IPS-18c (cell line): ENCODE measurements at regions not wholly inside any gene's neighbourhood (a gene's known extent, or its start where the extent isn't known, plus 50 kb on each side); places are given as distances from the start of the nearest gene placed in this dataset.

ENCODE experiments used
- H3K4me3 ChIP-seq: 2 replicates; pipeline ENCODE4 v1.7.0; 2013; ENCODE audit warnings: low read depth, mild to moderate bottlenecking, low read length, moderate library complexity; ENCODE audit not compliant: insufficient read depth
- H3K9me3 ChIP-seq: one replicate; pipeline ENCODE4 v1.6.1; 2013; ENCODE audit warnings: mild to moderate bottlenecking, low read length, moderate library complexity; ENCODE audit not compliant: control insufficient read depth, insufficient read depth

GRCh38 chr2:20137131-20137571 is 85.7 kb upstream of the LAPTM4A start:
- no peaks in the 10 kb centered on the region for H3K9me3 ChIP-seq
- H3K4me3 ChIP-seq, result no peak overlapping the region

DNA sequence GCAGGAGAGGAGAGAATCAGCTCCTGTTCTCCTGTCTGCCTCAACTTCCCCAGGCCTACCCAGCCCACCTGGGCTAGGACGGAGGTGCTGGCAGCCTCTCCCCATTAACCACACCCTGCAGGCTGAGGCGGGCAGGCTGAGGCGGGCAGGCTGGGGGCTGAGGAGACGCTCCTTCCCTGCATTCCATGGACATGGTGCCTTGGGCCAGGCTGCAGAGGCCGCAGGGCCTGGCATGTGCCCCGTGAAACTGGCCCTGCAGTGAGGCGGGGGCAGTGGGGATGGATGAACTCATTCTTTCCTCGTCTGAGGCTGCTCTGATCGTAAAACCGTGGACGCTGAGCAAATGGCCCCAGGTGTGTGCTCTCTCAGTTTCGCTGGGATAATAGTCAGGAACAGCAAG is 84.7 kb upstream of the LAPTM4A start:
- Histone ChIP-seq H3K9me3 (no peaks in the 10 kb centered on the region), H3K4me3 (no peak overlapping the region)

GRCh38 chr2:20135631-20136050 is 84.2 kb upstream of the LAPTM4A start:
- Histone ChIP-seq H3K9me3 (no peaks in the 10 kb centered on the region), H3K4me3 (no peak overlapping the region)

GRCh38 chr2:20132990-20133535 is 81.6 kb upstream of the LAPTM4A start:
- H3K9me3 ChIP-seq, result no peaks in the 10 kb centered on the region
- H3K4me3 ChIP-seq, result no peak overlapping the region

DNA sequence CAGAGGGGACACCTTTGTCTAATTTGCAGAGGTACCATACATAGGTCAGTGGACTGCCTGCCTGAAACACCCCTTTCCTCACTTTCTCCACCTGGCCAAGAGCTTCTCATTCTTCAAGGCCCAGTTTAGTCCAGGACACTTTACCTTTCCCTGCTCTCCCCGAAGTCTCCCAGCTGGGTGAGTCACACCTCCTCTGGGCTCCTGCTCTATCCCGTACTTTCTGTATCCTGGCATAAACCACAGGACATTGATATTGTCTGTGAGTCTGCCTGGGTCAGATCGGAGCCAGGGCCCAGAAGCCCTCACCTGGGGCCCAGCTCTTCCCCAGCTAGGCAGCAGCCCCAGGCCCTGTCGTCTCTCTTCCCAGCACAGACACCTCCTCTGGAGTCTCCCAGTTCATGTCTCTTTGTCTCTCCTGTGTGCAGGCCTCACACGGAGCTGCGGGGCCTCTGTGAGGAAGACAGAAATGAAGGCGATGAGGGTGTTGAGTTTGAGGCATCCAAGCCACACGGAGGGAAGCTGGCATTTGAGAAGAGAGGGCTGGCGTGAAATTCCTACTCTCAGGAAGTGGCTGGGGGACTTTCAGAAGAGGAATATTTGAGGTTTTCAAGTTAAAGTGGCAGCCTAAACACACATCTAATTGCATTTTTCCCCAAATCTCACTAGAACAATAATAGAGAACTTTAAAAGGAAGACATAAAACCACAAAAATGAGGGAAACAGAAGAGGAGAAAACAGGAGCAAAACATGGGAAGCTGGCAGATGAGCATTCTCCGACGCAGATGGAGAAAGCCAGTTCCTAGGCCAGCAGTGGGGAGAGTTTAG is 79.6 kb upstream of the LAPTM4A start:
- Histone ChIP-seq H3K4me3 (no peak overlapping the region), H3K9me3 (no peaks in the 10 kb centered on the region)

DNA sequence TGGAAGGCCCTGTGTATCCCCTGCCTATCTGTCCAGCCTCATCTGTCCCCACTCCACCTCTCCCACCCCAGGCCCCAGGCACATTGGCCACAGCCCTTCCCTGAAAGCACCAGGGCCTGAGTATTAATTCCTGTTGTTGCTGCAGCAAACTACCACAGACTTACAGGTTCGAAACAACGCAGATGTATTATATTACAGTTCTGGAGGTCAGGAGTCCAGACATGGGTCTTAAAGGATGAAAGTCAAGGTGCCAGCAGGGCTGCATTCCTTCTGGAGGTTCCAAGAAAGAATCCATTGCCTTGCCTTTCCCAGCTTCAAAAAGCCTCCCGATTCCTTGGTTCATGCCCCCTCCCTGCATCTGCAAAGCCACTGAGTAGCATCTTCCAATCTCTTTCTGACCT is 78.7 kb upstream of the LAPTM4A start:
- Histone ChIP-seq H3K9me3 (no peaks in the 10 kb centered on the region), H3K4me3 (no peak overlapping the region)

DNA sequence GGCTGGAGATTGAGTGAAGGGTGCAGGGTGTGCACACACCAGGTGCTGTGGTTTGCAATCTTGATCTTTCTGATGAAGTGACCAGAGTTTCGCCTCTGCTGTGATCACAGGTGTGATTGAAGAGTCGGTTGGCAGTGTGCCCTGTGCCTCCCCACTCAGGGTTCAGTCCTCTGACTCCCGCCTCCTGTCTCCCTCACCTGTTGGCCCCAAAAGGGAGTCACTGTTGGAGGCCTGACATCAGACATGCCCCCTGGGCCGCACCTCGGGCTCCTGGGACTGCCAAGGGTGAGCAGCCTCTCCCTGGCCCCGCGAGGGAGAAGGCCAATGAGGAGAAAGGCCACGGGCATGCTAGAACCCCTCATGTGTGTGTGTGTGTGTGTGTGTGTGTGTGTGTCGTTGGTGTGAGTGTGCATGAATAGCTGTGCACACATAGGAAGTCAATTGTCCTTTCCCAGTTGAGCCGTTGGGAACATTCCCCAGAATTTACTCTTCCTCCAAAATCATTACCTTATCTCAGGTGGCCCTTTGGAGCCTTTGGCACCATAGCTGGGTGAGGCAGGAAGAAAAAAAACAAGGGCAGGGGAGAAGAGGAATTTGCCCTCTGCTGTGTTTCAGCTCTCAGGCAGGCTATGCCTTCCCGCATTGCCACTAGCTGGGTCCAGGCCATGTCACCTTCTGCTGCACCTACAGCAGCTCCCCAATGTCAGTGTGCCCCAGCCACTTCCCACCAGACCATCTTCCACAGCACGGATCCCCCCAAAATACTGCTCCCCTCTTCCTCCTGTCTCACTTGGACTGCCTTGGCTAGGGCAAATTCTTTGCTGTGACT is 78.1 kb upstream of the LAPTM4A start:
- H3K4me3 ChIP-seq, result no peak overlapping the region
- no peaks in the 10 kb centered on the region for H3K9me3 ChIP-seq

DNA sequence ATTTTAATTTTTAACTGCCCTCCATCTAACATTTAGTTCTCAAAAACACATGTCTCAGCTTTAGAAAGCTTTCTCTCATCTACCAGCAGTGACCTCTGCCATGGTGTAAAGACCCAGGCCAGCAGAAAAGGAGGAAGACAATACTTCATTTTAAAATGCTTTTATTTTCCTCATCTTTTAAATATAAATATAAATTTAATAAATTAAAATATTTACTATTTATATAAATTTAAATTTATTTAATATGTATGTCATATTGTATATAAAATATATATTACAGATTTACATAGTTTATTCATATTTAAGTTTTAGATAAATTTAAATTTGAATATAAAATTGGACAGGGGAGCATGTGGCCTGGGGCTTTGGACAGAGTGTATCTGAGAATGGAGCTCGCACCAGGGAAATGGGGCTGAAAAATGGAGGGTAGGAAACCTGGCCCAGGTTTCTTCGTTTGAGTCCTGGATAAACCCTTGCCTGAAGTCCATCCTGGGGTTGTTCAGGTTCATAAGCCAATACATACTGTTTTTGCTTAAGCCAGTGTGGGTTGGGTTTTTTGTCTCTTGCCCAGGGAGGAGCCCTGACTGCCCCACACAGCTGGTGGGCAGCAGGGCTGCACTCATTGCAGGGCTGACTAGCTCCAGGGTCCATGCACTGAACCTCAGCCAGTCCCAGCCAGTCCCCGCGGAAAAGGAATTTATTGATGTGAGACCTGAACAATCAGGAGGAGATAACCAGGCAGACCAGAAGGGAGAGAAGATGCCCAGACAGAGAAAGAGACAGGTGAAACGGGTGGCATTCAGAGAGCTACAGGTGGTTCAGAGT is 77.3 kb upstream of the LAPTM4A start:
- Histone ChIP-seq H3K9me3 (no peaks in the 10 kb centered on the region), H3K4me3 (no peak overlapping the region)

DNA sequence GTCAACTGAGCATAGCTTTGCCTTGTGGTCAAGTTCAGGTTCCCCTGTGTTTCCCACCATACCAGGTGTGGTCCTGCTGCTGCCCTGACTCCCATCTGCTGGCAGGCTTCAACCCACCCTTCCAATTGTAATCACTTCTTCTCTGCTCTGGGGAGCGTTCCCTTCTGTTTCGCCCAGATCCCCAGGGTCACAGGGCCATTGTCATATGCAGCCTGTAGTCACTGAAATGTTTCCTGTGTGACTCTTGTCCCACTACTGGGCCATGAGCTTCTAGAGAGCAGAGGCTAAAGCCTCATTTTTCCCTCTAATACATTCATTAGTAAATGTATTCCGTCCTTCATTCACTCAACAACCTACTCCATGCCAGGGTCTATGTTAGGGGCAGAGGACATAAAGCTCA is 75.0 kb upstream of the LAPTM4A start:
- H3K9me3 ChIP-seq, result no peaks in the 10 kb centered on the region
- H3K4me3 ChIP-seq, result no peak overlapping the region

DNA sequence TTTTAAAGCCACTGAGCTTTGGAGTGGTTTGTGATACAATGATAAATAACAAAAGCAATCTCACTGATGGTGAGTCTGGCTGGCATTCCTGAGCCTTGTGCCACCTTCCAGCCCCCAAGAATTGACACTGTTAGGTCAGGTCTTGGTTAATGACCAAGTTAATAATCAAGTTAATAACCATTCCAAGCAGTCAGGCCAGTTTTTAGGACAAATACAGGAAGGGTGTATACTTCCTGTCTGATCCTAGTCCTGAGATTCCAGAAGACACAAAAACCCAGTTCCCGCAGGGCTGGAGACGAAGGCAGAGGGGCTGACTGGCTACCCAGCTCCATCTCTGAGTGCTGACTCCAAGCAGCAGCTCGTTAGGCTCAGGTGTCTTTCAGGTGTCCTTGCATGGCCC is 74.6 kb upstream of the LAPTM4A start:
- Histone ChIP-seq H3K4me3 (no peak overlapping the region), H3K9me3 (peaks cover 1% of the 10 kb centered on the region)

- H3K9me3 ChIP-seq, result peaks cover 2% of the 10 kb centered on the region
- no peak overlapping the region for H3K4me3 ChIP-seq
Measured at GRCh38 chr2:20125616-20126015, 74.2 kb upstream of the LAPTM4A start.

- H3K4me3 ChIP-seq, result no peak overlapping the region
- H3K9me3 ChIP-seq, result peaks cover 2% of the 10 kb centered on the region
Measured at GRCh38 chr2:20125164-20125563, 73.7 kb upstream of the LAPTM4A start.

GRCh38 chr2:20123871-20124594 is 72.6 kb upstream of the LAPTM4A start:
- Histone ChIP-seq H3K4me3 (no peak overlapping the region), H3K9me3 (peaks cover 2% of the 10 kb centered on the region)

- Histone ChIP-seq H3K4me3 (no peak overlapping the region), H3K9me3 (peaks cover 2% of the 10 kb centered on the region)
Measured at GRCh38 chr2:20122864-20123263, 71.4 kb upstream of the LAPTM4A start.

DNA sequence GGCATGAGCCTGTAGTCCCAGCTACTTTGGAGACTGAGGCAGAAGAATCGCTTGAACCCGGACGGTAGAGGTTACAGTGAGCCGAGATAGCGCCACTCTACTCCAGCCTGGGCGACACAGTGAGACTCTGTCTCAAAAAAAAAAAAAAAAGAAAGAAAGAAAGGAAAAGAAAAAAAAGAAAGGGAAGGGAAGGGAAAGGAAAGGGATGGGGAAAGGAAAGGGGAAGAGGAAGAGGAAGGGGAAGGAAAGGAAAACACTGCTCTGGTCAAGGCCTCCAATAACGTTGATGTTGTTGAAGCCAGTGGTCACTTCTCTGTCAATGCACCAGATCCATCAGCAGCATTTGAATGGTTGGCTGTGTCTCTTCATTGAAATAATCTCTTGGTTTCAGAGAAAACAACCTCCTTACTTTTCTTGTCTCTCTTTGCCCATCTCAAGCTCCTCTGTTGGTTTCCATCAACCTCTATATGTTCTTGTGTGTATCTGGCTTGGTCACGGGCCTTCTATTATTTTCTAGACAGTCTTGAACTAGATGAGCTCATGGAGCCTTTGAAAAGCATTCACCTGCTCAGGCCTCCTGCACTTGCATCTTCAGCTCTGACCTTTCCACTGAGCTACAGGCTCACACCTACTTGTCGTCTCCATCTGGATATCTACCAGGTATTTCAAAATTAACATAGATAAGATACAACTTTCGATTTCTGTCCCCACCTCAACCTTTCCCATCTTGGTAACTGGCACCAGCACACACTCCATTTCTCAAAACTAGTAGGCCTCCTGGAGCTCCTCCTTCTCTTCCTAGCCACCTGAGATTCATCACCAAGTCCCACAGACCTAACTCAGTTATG is 69.4 kb upstream of the LAPTM4A start:
- peaks cover 2% of the 10 kb centered on the region for H3K9me3 ChIP-seq
- no peak overlapping the region for H3K4me3 ChIP-seq

GRCh38 chr2:20118051-20118450 is 66.6 kb upstream of the LAPTM4A start:
- peaks cover 2% of the 10 kb centered on the region for H3K9me3 ChIP-seq

More at GRCh38 chr2:20118051-20118450, 66.6 kb upstream of the LAPTM4A start:
- H3K4me3 ChIP-seq, result no peak overlapping the region
